ENCODE measurements at regions not wholly inside any gene's neighbourhood (a gene's known extent, or its start where the extent isn't known, plus 50 kb on each side); places are given as distances from the start of the nearest gene placed in this dataset.

DNA sequence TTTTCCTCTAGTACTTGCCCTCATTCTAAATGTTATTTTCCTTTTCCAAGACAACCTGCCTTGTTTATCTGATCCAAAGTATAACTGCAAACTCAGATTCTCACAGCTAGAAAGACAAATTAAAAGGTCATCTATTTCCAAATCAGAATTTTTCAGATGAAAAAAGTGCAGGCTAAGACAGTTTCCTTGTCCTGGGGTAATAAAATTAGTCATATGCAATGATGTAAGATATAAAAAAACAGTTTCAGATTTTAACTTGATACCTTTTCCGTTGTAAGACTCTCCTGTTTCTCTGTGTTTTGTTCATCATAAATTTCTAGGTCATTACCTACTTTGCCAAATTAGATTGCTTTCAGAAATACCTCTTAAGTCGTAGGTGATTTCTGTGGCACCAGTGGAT, 238.4 kb upstream of the PEX5L start:
- TF ChIP-seq, protein P1, sequence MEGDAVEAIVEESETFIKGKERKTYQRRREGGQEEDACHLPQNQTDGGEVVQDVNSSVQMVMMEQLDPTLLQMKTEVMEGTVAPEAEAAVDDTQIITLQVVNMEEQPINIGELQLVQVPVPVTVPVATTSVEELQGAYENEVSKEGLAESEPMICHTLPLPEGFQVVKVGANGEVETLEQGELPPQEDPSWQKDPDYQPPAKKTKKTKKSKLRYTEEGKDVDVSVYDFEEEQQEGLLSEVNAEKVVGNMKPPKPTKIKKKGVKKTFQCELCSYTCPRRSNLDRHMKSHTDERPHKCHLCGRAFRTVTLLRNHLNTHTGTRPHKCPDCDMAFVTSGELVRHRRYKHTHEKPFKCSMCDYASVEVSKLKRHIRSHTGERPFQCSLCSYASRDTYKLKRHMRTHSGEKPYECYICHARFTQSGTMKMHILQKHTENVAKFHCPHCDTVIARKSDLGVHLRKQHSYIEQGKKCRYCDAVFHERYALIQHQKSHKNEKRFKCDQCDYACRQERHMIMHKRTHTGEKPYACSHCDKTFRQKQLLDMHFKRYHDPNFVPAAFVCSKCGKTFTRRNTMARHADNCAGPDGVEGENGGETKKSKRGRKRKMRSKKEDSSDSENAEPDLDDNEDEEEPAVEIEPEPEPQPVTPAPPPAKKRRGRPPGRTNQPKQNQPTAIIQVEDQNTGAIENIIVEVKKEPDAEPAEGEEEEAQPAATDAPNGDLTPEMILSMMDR (IDR thresholded peaks at IDR 0.05), result no peak
- TF ChIP-seq EZH2 (IDR thresholded peaks at IDR 0.05; ENCODE audit: borderline replicate concordance, insufficient read depth, low read depth, low read length, poor library complexity, severe bottlenecking), result no peak
